ENCODE measurements at regions not wholly inside any gene's neighbourhood (a gene's known extent, or its start where the extent isn't known, plus 50 kb on each side); places are given as distances from the start of the nearest gene placed in this dataset.

DNA sequence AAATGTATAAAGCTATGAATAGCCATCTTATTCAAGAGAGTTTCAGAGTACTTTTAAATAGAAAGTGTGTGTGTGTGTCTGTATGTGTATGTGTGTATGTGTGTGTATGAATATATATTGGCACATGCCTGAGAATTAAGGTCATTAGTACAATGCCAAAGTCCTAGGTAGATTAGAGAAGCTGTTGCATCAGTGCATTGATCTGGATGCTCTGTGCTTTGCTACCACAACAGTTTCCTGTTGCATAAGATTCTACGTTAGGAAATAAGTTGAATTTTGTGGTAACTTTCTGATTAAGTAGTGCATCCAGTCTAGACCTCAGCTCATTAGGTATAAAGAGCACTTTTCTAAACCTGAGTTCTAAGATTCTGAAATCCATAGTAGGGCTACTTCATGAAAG, 1102.8 kb upstream of the KLHL29 start:
- WGBS, 2 donors (ENCODE audit: extremely low coverage in 2 of 2, insufficient read length in 2 of 2, insufficient replicate concordance in 1 of 2) = no CpG with 5 or more reads among the region's 1 CpG
- no peak overlapping the region for H3K9ac ChIP-seq (ENCODE audit: low read depth, low read length, poor library complexity)
- no peak overlapping the region for H3K27ac ChIP-seq (replicated peaks; ENCODE audit: low read length)

DNA sequence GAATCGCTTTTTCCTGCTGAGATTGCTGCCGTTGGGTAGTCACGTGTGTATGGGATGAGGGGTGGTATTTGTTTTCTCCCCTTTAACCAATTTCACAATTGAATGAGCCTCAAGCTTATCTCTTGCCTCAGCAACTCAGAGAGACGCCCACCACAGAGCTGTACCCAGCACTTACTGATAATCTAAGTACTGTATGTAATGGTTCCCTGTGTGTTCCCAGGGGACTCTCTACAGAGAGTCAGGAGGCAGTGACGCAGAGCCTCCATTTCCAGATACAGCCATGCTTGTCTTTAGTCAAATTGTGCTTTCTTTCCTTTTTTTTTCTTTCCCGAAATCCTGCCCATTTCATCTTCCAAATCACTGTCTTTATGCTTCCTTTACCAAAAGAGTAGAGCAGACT, 1102.1 kb upstream of the KLHL29 start:
- Histone ChIP-seq H3K36me3 (replicated peaks in 1 of 2; ENCODE audit: control insufficient read depth in 2 of 2, insufficient read depth in 2 of 2, low read length in 2 of 2) (no peaks in the 10 kb centered on the region), H2BK120ac (ENCODE audit: low read depth, low read length) (no peak overlapping the region), H3K23ac (ENCODE audit: low read depth, low read length, poor library complexity) (no peak overlapping the region), H3K4me3 (ENCODE audit: low read length in 2 of 2) (no peak overlapping the region), H3K9ac (ENCODE audit: low read depth, low read length, poor library complexity) (no peak overlapping the region), H2BK12ac (ENCODE audit: low read length) (no peak overlapping the region), H2AFZ (ENCODE audit: low read length) (no peak overlapping the region), H3K4ac (ENCODE audit: low read length) (no peak overlapping the region), H3K27me3 (ENCODE audit: control insufficient read depth in 3 of 3, insufficient read depth in 3 of 3, low read depth in 1 of 3, low read length in 3 of 3) (no peaks in the 10 kb centered on the region), H3K18ac (ENCODE audit: low read length) (no peak overlapping the region), H3K27ac (replicated peaks; ENCODE audit: low read length) (no peak overlapping the region), H3K9me3 (replicated peaks in 1 of 2; ENCODE audit: control insufficient read depth in 2 of 2, insufficient read depth in 1 of 2, low read depth in 1 of 2, low read length in 2 of 2) (peaks cover 0 to 2% of the 10 kb centered on the region in 2 donors), H3K4me1 (ENCODE audit: control insufficient read depth in 2 of 2, insufficient read depth in 1 of 2, low read depth in 1 of 2, low read length in 2 of 2) (no peaks in the 10 kb centered on the region), H3K79me1 (ENCODE audit: low read depth, low read length) (no peaks in the 10 kb centered on the region), H4K8ac (ENCODE audit: low read depth, low read length) (no peak overlapping the region), H2BK5ac (ENCODE audit: low read length) (no peak overlapping the region), H2AK5ac (ENCODE audit: low read depth, low read length) (no peak overlapping the region), H3K4me2 (ENCODE audit: insufficient read depth, low read length, poor library complexity, severe bottlenecking) (no peak overlapping the region), H3K14ac (ENCODE audit: low read length) (no peak overlapping the region), H2BK15ac (ENCODE audit: low read length) (no peak overlapping the region), H4K91ac (ENCODE audit: low read depth, low read length, poor library complexity) (no peak overlapping the region)
- WGBS, 2 donors (ENCODE audit: extremely low coverage in 2 of 2, insufficient read length in 2 of 2, insufficient replicate concordance in 1 of 2) = no CpG with 5 or more reads among the region's 6 CpGs
- DNase-seq (ENCODE audit: low spot score) = no peak

More for the DNA sequence above, 1102.8 kb upstream of the KLHL29 start:
- no peaks in the 10 kb centered on the region for H3K27me3 ChIP-seq (ENCODE audit: control insufficient read depth in 3 of 3, insufficient read depth in 3 of 3, low read depth in 1 of 3, low read length in 3 of 3)
- no peak overlapping the region for H3K14ac ChIP-seq (ENCODE audit: low read length)
- H3K4me3 ChIP-seq (ENCODE audit: low read length in 2 of 2) = no peak overlapping the region
- no peak overlapping the region for H3K23ac ChIP-seq (ENCODE audit: low read depth, low read length, poor library complexity)
- no peaks in the 10 kb centered on the region for H3K36me3 ChIP-seq (replicated peaks in 1 of 2; ENCODE audit: control insufficient read depth in 2 of 2, insufficient read depth in 2 of 2, low read length in 2 of 2)
- no peak overlapping the region for H2AK5ac ChIP-seq (ENCODE audit: low read depth, low read length)
- no peak overlapping the region for H2BK12ac ChIP-seq (ENCODE audit: low read length)
- H3K4ac ChIP-seq (ENCODE audit: low read length) = no peak overlapping the region
- no peak overlapping the region for H4K8ac ChIP-seq (ENCODE audit: low read depth, low read length)
- H3K9me3 ChIP-seq (replicated peaks in 1 of 2; ENCODE audit: control insufficient read depth in 2 of 2, insufficient read depth in 1 of 2, low read depth in 1 of 2, low read length in 2 of 2) = peaks cover 0 to 2% of the 10 kb centered on the region in 2 donors
- H3K4me1 ChIP-seq (ENCODE audit: control insufficient read depth in 2 of 2, insufficient read depth in 1 of 2, low read depth in 1 of 2, low read length in 2 of 2) = no peaks in the 10 kb centered on the region
- DNase-seq (ENCODE audit: low spot score) = no peak
- H4K91ac ChIP-seq (ENCODE audit: low read depth, low read length, poor library complexity) = no peak overlapping the region
- no peak overlapping the region for H3K18ac ChIP-seq (ENCODE audit: low read length)
- H2BK120ac ChIP-seq (ENCODE audit: low read depth, low read length) = no peak overlapping the region
- H2AFZ ChIP-seq (ENCODE audit: low read length) = no peak overlapping the region
- no peak overlapping the region for H2BK5ac ChIP-seq (ENCODE audit: low read length)
- H3K4me2 ChIP-seq (ENCODE audit: insufficient read depth, low read length, poor library complexity, severe bottlenecking) = no peak overlapping the region
- H2BK15ac ChIP-seq (ENCODE audit: low read length) = no peak overlapping the region
- H3K79me1 ChIP-seq (ENCODE audit: low read depth, low read length) = no peaks in the 10 kb centered on the region

DNA sequence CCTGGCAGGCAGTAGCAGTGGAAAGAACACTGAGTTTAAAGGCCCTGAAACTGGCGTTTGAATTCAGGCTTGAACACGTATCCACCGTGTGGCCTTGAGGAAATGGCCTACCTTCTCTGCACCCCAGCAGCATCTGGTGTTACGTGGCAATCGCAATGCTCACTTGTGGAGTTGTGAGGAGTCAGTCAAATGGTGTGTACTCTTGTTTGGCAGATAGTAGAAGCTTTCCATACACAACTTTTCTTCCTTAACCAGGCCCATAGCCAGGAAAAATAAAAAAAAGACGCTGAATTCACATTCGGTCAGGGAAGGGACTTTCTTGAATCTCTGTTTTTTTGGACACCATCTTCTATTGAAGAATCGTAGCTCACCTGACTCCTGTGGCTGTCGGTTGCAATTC, 1101.5 kb upstream of the KLHL29 start:
- H2BK15ac ChIP-seq (ENCODE audit: low read length) = no peak overlapping the region
- no peak overlapping the region for H4K91ac ChIP-seq (ENCODE audit: low read depth, low read length, poor library complexity)
- H2BK120ac ChIP-seq (ENCODE audit: low read depth, low read length) = no peak overlapping the region
- H3K18ac ChIP-seq (ENCODE audit: low read length) = no peak overlapping the region
- H3K14ac ChIP-seq (ENCODE audit: low read length) = no peak overlapping the region
- peaks cover 0 to 2% of the 10 kb centered on the region in 2 donors for H3K9me3 ChIP-seq (replicated peaks in 1 of 2; ENCODE audit: control insufficient read depth in 2 of 2, insufficient read depth in 1 of 2, low read depth in 1 of 2, low read length in 2 of 2)
- no peaks in the 10 kb centered on the region for H3K27me3 ChIP-seq (ENCODE audit: control insufficient read depth in 3 of 3, insufficient read depth in 3 of 3, low read depth in 1 of 3, low read length in 3 of 3)
- no peak overlapping the region for H3K9ac ChIP-seq (ENCODE audit: low read depth, low read length, poor library complexity)
- no peak overlapping the region for H3K4me2 ChIP-seq (ENCODE audit: insufficient read depth, low read length, poor library complexity, severe bottlenecking)
- H2AK5ac ChIP-seq (ENCODE audit: low read depth, low read length) = no peak overlapping the region
- no peak overlapping the region for H4K8ac ChIP-seq (ENCODE audit: low read depth, low read length)
- no peaks in the 10 kb centered on the region for H3K79me1 ChIP-seq (ENCODE audit: low read depth, low read length)
- no peak overlapping the region for H3K23ac ChIP-seq (ENCODE audit: low read depth, low read length, poor library complexity)
- H3K4me3 ChIP-seq (ENCODE audit: low read length in 2 of 2) = no peak overlapping the region
- no peak overlapping the region for H2BK12ac ChIP-seq (ENCODE audit: low read length)
- H2AFZ ChIP-seq (ENCODE audit: low read length) = no peak overlapping the region
- no peak overlapping the region for H3K4ac ChIP-seq (ENCODE audit: low read length)
- H3K4me1 ChIP-seq (ENCODE audit: control insufficient read depth in 2 of 2, insufficient read depth in 1 of 2, low read depth in 1 of 2, low read length in 2 of 2) = no peaks in the 10 kb centered on the region
- H3K36me3 ChIP-seq (replicated peaks in 1 of 2; ENCODE audit: control insufficient read depth in 2 of 2, insufficient read depth in 2 of 2, low read length in 2 of 2) = no peaks in the 10 kb centered on the region
- DNase-seq (ENCODE audit: low spot score) = no peak
- WGBS, 2 donors (ENCODE audit: extremely low coverage in 2 of 2, insufficient read length in 2 of 2, insufficient replicate concordance in 1 of 2) = no CpG with 5 or more reads among the region's 9 CpGs
- no peak overlapping the region for H3K27ac ChIP-seq (replicated peaks; ENCODE audit: low read length)
- no peak overlapping the region for H2BK5ac ChIP-seq (ENCODE audit: low read length)

DNA sequence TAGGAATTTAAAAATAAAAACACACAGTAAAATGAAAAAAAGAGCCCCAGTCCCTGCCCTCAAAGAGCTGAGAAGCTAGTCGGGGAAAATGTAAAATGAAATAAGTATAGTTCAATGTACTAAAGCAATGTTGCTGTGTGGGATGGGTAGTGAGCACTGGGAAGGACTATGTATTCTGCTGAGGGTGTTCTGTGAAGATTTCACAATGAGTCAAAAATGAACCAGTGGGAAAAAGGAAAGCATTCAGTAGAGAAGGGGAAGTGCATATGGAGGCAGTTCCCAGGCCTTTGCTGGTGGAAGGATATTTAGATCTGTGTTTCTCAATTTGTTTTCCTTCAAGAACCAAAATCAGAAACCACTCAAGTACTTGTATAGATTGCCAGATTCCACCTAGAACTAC, 1094.7 kb upstream of the KLHL29 start:
- Histone ChIP-seq H4K91ac (ENCODE audit: low read depth, low read length, poor library complexity) (no peak overlapping the region), H2BK120ac (ENCODE audit: low read depth, low read length) (no peak overlapping the region), H3K27me3 (ENCODE audit: control insufficient read depth in 3 of 3, insufficient read depth in 3 of 3, low read depth in 1 of 3, low read length in 3 of 3) (no peaks in the 10 kb centered on the region), H4K8ac (ENCODE audit: low read depth, low read length) (no peak overlapping the region), H2BK15ac (ENCODE audit: low read length) (no peak overlapping the region), H2AK5ac (ENCODE audit: low read depth, low read length) (no peak overlapping the region), H3K4me3 (ENCODE audit: low read length in 2 of 2) (no peak overlapping the region), H3K27ac (replicated peaks; ENCODE audit: low read length) (no peak overlapping the region), H2AFZ (ENCODE audit: low read length) (no peak overlapping the region), H3K9me3 (replicated peaks in 1 of 2; ENCODE audit: control insufficient read depth in 2 of 2, insufficient read depth in 1 of 2, low read depth in 1 of 2, low read length in 2 of 2) (no peaks in the 10 kb centered on the region), H3K23ac (ENCODE audit: low read depth, low read length, poor library complexity) (no peak overlapping the region), H3K36me3 (replicated peaks in 1 of 2; ENCODE audit: control insufficient read depth in 2 of 2, insufficient read depth in 2 of 2, low read length in 2 of 2) (no peaks in the 10 kb centered on the region), H2BK5ac (ENCODE audit: low read length) (no peak overlapping the region), H3K4ac (ENCODE audit: low read length) (no peak overlapping the region), H3K9ac (ENCODE audit: low read depth, low read length, poor library complexity) (no peak overlapping the region), H3K4me2 (ENCODE audit: insufficient read depth, low read length, poor library complexity, severe bottlenecking) (no peak overlapping the region), H3K79me1 (ENCODE audit: low read depth, low read length) (no peaks in the 10 kb centered on the region), H2BK12ac (ENCODE audit: low read length) (no peak overlapping the region), H3K18ac (ENCODE audit: low read length) (no peak overlapping the region), H3K14ac (ENCODE audit: low read length) (no peak overlapping the region), H3K4me1 (ENCODE audit: control insufficient read depth in 2 of 2, insufficient read depth in 1 of 2, low read depth in 1 of 2, low read length in 2 of 2) (no peaks in the 10 kb centered on the region)
- DNase-seq (ENCODE audit: low spot score) = no peak
- no CpG with 5 or more reads among the region's 1 CpG for WGBS, 2 donors (ENCODE audit: extremely low coverage in 2 of 2, insufficient read length in 2 of 2, insufficient replicate concordance in 1 of 2)
